Kidney epithelial cell (primary cell): ENCODE measurements at regions not wholly inside any gene's neighbourhood (a gene's known extent, or its start where the extent isn't known, plus 50 kb on each side); places are given as distances from the start of the nearest gene placed in this dataset.
"Not testable (repeated sequence)": the region's sequence is repeated elsewhere in the genome, so short reads cannot be mapped to it uniquely, and the experiment has no call there.

Experiments used
- DNase-seq: peaks from one replicate; pipeline ENCODE4 v3.0.0-alpha.2; 2010; ENCODE audit warnings: low read depth
- H3K27me3 ChIP-seq: 2 replicates; pipeline ENCODE4 v1.6.0; 2011; ENCODE audit warnings: low read length; ENCODE audit not compliant: control insufficient read depth, insufficient read depth
- H3K36me3 ChIP-seq: 2 replicates; pipeline ENCODE4 v1.5.1; 2011; ENCODE audit warnings: low read length; ENCODE audit not compliant: control insufficient read depth, insufficient read depth
- H3K4me3 ChIP-seq: 2 replicates; pipeline ENCODE4 v1.5.1; 2011; ENCODE audit warnings: low read depth, mild to moderate bottlenecking, control low read depth, low read length
- TF ChIP-seq, protein P1 (sequence below): IDR thresholded peaks from 2 replicates; pipeline ENCODE4 v1.5.1; 2011; ENCODE audit warnings: mild to moderate bottlenecking, moderate library complexity, low read length, control low read depth, inconsistent platforms; ENCODE audit not compliant: insufficient read depth, poor library complexity, severe bottlenecking

DNA sequence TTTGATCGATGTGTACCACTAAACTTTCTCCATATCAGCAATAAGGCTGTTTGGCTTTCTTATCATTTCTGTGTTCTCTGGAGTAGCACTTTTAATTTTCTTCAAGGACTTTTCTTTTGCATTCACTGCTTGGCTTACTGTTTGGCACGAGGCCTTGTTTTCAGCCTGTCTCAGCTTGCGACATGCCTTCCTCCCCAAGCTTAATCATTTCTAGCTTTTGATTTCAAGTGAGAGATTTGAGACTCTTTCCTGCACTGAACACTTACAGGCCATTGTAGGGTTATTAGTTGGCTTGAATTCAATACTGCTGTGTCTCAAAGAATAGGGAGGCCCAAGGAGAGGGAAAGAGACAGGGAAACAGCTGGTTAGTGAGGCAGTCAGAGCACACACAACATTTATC, 120.6 kb upstream of the KCND3 start:
- TF ChIP-seq, protein P1, sequence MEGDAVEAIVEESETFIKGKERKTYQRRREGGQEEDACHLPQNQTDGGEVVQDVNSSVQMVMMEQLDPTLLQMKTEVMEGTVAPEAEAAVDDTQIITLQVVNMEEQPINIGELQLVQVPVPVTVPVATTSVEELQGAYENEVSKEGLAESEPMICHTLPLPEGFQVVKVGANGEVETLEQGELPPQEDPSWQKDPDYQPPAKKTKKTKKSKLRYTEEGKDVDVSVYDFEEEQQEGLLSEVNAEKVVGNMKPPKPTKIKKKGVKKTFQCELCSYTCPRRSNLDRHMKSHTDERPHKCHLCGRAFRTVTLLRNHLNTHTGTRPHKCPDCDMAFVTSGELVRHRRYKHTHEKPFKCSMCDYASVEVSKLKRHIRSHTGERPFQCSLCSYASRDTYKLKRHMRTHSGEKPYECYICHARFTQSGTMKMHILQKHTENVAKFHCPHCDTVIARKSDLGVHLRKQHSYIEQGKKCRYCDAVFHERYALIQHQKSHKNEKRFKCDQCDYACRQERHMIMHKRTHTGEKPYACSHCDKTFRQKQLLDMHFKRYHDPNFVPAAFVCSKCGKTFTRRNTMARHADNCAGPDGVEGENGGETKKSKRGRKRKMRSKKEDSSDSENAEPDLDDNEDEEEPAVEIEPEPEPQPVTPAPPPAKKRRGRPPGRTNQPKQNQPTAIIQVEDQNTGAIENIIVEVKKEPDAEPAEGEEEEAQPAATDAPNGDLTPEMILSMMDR, result no peak
- Histone ChIP-seq H3K27me3 (no peaks in the 10 kb centered on the region), H3K4me3 (no peak overlapping the region), H3K36me3 (no peaks in the 10 kb centered on the region)
- DNase-seq, result no peak

DNA sequence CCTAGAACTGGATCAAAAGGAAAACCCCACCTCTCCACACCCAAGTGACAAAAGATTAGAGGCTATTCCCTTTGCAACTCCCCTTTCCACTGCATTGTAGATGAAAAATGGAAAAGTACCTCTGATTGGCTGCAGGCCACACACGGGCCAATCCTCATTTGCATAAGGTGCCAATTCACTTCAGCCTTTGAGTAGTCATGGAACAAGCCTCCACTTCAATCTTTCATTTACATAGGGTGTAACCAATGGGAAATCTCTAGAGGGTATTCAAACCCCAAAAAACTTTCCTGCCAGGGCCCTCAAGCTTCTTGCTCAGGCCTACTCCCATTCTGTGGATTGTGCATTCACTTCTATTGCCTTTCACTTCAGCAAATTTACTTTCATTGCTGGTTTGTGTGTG, 122.3 kb upstream of the KCND3 start:
- Histone ChIP-seq H3K27me3 (no peaks in the 10 kb centered on the region), H3K36me3 (no peaks in the 10 kb centered on the region), H3K4me3 (no peak overlapping the region)
- TF ChIP-seq, protein P1, result no peak
- DNase-seq, result no peak

DNA sequence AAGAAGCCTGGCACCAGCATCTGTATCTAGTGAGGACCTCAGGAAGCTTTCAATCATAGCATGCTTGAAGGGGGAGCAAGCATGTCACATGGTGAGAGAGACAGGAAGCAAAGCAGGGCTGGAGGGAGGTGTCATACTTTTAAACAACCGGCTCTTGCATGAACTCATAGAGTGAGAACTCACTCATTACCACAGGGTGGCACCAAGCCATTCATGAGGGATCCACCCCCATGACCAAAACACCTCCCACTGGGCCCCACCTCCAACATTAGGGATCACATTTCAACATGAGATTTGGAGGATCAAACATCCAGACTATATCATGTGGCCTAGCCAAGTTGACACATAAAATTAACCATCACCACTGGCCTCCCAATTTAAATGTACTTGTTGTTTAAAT, 125.1 kb upstream of the KCND3 start:
- no peaks in the 10 kb centered on the region for H3K27me3 ChIP-seq
- no peaks in the 10 kb centered on the region for H3K36me3 ChIP-seq
- TF ChIP-seq, protein P1, result no peak
- DNase-seq, result no peak
- no peak overlapping the region for H3K4me3 ChIP-seq

DNA sequence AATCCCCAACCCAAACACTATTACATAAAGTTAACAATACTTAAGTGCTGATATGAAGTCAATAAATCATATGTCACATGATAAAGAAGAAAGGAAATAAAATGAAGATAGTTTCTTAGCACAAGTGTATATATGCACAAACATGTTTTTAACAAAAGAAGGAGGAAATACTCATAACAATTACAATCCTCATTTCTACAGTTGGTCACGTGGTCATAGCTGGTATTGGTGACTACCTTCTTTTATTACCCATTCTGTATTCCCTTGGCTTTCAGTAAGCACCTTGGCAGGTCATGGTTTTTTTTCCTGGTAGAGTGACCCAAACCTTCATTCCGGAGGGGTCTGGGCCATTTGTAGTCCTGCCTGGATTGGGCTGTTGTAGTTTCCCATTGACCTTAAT, 137.1 kb upstream of the KCND3 start:
- no peak for DNase-seq
- no peaks in the 10 kb centered on the region for H3K36me3 ChIP-seq
- no peaks in the 10 kb centered on the region for H3K27me3 ChIP-seq
- no peak overlapping the region for H3K4me3 ChIP-seq
- TF ChIP-seq, protein P1, result no peak

DNA sequence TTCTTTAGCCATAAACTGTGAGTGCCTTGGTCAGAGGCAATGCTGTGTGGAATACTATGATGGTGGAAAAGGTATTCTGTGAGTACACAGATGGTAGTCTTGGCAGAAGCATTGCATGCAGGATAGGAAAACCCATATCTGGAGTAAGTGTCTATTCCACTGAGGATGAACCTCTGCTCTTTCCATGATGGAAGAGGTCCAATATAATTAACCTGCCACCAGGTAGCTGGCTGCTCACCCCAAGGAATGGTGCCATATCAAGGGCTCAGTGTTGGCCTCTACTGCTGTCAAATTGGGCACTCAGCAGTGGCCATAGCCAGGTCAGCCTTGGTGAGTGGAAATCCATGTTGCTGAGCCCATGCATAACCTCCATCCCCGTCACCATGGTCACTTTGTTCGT, 138.1 kb upstream of the KCND3 start:
- H3K27me3 ChIP-seq, H3K36me3 ChIP-seq, H3K4me3 ChIP-seq, DNase-seq: not testable (repeated sequence)

DNA sequence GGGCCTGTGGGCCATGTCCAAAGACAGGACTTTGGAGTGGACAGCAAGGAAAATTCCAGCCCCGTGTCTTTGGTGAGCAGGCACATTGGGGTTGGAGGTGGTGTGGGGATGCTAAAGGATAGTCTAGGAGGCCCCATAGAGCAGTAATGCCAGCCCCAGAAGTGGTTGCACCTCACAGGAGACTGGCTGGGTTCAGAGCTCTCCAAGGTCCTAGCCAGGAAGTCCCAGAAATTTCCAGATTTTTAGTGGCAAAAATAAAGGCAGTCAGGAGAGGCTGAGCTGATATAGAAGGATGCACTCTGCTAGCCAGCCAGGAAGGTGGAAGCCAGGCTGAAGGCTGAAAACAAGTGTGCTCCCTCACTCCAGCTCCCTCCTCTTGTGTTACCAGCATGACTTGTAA, 144.0 kb upstream of the KCND3 start:
- no peak for DNase-seq
- TF ChIP-seq, protein P1, result no peak
- Histone ChIP-seq H3K4me3 (no peak overlapping the region), H3K27me3 (no peaks in the 10 kb centered on the region), H3K36me3 (no peaks in the 10 kb centered on the region)
